GM12878 (cell line): ENCODE measurements at regions not wholly inside any gene's neighbourhood (a gene's known extent, or its start where the extent isn't known, plus 50 kb on each side); places are given as distances from the start of the nearest gene placed in this dataset.

Source experiments
- CTCF ChIP-seq, 3 experiments: IDR thresholded peaks in 2 of 3; conservative IDR thresholded peaks in 1 of 3; 2 replicates each; pipeline ENCODE4 v1.5.1; 2011; ENCODE audit warnings: low read depth in 3 of 3, low read length in 3 of 3, mild to moderate bottlenecking in 3 of 3, control low read depth in 2 of 3, moderate library complexity in 2 of 3, inconsistent platforms in 1 of 3, mixed read lengths in 1 of 3; ENCODE audit not compliant: control insufficient read depth in 2 of 3, insufficient read depth in 1 of 3; ENCODE audit errors: extremely low read depth in 1 of 3
- E2F4 ChIP-seq: IDR thresholded peaks from 2 replicates; pipeline ENCODE4 v1.6.1; 2012; ENCODE audit warnings: low read depth, low read length, improper control_type of control experiment
- EP300 ChIP-seq, 2 experiments: fragments of 150-350 bp in 1 of 2; IDR thresholded peaks; 2 replicates each; pipeline ENCODE4 v1.6.1; 2011 to 2012; ENCODE audit warnings: low read depth in 2 of 2, low read length in 2 of 2, borderline replicate concordance in 1 of 2, improper control_type of control experiment in 1 of 2, inconsistent platforms in 1 of 2; ENCODE audit not compliant: control insufficient read depth in 1 of 2
- POLR2A ChIP-seq: IDR thresholded peaks from 2 replicates; pipeline ENCODE4 v1.6.1; 2011; ENCODE audit warnings: low read depth, mild to moderate bottlenecking, low read length
- RFX5 ChIP-seq: IDR thresholded peaks from 2 replicates; pipeline ENCODE4 v1.6.1; 2011; ENCODE audit warnings: low read depth, low read length, improper control_type of control experiment
- SRF ChIP-seq, 2 experiments: IDR thresholded peaks; 2 replicates each; pipeline ENCODE4 v1.6.1; 2011; ENCODE audit warnings: low read depth in 2 of 2, low read length in 2 of 2, mild to moderate bottlenecking in 1 of 2, moderate library complexity in 1 of 2
- STAT1 ChIP-seq: fragments of 450-650 bp; conservative IDR thresholded peaks from 2 replicates; pipeline ENCODE4 v1.6.1; 2014; ENCODE audit warnings: antibody characterized with exemption, mild to moderate bottlenecking
- ZNF24 ChIP-seq: fragments of 450-650 bp; IDR thresholded peaks from 2 replicates; pipeline ENCODE4 v1.6.1; 2017; ENCODE audit warnings: antibody characterized with exemption, mild to moderate bottlenecking

DNA sequence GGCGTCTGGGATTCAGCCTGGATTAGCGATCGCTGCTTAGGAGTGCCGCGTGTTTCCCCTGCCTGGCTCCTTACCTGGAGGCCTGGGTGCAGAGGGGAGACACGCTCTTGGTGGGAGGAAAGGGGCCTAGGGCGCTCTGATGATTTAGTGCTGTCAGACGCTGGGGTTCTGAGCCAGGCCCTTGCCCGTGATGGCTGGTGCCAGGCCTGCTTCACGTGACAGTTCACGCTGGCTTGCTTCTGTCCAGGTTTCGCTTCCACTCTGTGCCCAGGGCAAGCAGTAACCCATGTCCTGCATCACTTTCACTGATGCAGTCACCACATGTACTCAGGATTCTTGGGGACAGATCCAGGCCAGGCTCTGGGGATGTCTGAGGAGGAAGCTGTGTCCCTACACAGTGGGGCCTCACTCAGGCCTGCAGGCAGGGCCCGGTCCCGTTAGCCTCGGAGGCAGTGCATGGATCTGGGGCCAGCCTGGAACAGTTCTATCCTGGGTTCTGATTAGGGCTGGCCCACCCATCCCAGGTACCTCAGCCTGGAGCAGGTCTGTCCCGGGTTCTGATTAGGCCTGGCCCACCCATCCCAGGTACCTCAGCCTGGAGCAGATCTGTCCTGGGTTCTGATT, 1220.9 kb downstream of the BRD1 start:
- TF ChIP-seq EP300 (IDR thresholded peaks at IDR 0.05; ENCODE audit: borderline replicate concordance in 1 of 2, control insufficient read depth in 1 of 2, low read depth in 2 of 2, low read length in 2 of 2) (no peak), RFX5 (no peak), CTCF (IDR thresholded peaks at IDR 0.05 in 2 of 3, conservative IDR thresholded peaks at IDR 0.05 in 1 of 3; ENCODE audit: control insufficient read depth in 2 of 3, extremely low read depth in 1 of 3, insufficient read depth in 1 of 3, low read depth in 3 of 3, low read length in 3 of 3) (no peak), POLR2A (no peak), E2F4 (no peak), SRF (IDR thresholded peaks at IDR 0.05; ENCODE audit: low read depth in 2 of 2, low read length in 2 of 2) (no peak), STAT1 (no peak), ZNF24 (no peak)
